ENCODE measurements at regions not wholly inside any gene's neighbourhood (a gene's known extent, or its start where the extent isn't known, plus 50 kb on each side); places are given as distances from the start of the nearest gene placed in this dataset.

GRCh38 chr11:119982517-119983239 is 155.2 kb downstream of the TRIM29 start:
- no peak for DNase-seq (ENCODE audit: low spot score)

GRCh38 chr11:119980431-119980830 is 157.5 kb downstream of the TRIM29 start:
- no peak for DNase-seq (ENCODE audit: low spot score)

DNA sequence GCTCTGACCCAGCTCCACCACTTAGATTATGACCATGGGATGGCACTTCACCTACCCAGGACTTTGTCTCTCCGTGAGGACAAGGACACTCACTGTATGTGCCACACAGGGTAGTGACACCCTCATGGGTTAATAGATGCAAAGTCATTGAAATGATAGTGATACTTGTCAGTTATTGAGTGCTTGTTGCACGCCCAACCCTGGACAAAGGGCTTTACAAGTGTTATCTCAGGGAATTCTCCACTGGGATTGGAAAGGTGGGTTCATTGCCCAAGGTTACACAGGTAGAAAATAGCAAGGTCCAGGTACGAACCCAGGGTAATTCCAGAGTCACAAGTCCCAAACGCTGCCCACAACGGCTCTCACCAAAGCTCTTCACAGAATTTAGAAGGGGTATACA is 158.2 kb downstream of the TRIM29 start:
- no peak for DNase-seq (ENCODE audit: low spot score)

- no peak for DNase-seq (ENCODE audit: low spot score)
These were observed 159.2 kb downstream of the TRIM29 start for GRCh38 chr11:119978696-119979095.

GRCh38 chr11:119977881-119978280 is 160.0 kb downstream of the TRIM29 start:
- no peak for DNase-seq (ENCODE audit: low spot score)

GRCh38 chr11:119977561-119977860 is 160.4 kb downstream of the TRIM29 start:
- no peak for DNase-seq (ENCODE audit: low spot score)

GRCh38 chr11:119976805-119977560 is 160.9 kb downstream of the TRIM29 start:
- DNase-seq (ENCODE audit: low spot score), result no peak

GRCh38 chr11:119975561-119976152 is 162.3 kb downstream of the TRIM29 start:
- DNase-seq (ENCODE audit: low spot score), result no peak

DNA sequence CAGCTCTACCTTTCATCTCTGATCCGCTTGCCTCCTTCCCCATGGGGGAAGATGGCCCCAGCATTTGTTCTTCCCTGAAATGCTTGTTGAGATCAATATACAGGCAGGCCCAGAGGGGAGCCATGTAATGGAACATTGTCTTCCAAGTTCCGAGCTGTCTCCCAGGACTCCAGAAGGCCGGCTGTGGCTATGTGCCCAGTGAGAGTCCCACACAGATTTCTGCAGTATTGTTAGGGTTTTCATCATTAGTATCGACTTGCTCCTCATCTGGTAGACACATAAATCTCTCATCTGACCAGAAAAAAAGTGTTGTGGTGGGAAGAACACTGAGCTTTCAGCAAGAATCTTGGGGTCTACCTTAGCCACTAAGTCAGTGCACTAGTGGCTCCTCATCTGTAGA is 163.4 kb downstream of the TRIM29 start:
- DNase-seq (ENCODE audit: low spot score), result no peak

GRCh38 chr11:119974051-119974450 is 163.9 kb downstream of the TRIM29 start:
- DNase-seq (ENCODE audit: low spot score), result no peak

DNA sequence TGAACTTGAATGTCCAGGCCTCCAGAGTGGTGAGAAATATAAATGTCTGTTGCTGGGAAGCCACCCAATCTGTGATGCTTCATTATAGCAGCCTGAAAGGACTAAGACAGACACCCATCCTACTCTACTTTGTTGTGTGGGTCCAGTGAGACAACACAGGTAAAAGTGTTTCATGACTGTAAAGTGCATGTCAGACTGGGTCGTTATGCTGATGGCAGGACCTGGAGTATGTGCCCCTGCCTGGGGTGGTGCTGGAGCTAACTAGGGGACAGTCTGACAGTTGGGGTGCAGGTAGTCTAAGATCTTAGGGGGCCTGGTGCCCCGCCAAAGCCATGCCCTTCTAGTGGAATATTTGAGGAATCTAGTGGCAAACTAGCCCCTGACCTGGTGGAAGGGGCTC is 165.6 kb downstream of the TRIM29 start:
- no peak for DNase-seq (ENCODE audit: low spot score)

DNA sequence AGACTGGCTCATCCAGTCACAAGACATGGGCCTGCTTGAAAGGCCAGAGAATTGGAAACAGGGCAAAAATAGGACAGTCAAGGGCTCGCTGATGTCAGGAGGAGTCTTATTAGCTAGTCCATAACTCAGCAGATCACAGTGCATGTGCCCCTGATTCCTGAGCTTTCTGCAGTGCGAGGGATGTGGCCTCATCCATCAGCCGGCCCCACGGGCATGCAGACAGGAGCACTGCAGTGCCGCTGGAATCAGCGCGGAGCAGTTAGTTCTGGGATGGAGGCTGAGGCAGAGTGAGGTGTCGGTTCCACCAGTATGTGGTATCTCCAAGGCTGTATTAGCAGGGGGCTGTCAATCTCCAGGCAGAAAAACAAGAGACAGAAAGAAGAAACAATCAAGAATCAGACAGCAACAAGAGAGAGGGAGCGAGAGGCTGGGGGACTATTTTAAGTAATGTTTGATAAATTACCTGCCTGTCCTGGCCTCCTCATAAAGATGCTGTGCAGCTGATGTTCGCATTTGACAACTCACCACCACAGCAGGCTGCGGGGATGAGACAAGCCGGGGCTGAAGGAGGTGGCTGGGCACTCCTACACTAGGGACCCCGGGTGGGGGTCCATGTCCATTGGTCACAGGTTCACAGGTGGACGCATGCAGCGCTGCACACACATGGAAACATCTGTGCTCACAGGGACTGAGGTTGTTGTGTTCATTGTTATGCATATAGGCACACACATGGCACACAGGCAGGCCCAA is 167.2 kb downstream of the TRIM29 start:
- no peak for DNase-seq (ENCODE audit: low spot score)

GRCh38 chr11:119964136-119965025 is 173.5 kb downstream of the TRIM29 start:
- no peak for DNase-seq (ENCODE audit: low spot score)

DNA sequence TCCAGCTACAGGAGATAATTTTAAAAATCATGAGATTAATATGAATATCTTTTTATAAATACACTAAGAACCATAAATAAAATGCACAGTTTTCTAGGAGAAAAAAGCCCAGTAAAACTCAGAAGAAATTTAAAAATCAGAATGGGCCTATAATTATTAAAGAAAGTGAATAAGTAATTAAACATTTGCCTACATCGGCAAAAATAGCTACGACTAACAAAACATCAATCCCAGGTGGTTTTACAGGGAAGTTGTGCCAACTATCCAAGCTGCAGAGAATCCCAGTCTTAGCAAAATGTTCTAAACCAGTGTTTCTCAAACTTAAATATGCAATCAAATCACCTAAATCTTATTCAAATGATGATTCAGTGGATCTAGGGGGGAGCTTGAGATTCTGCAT is 180.0 kb downstream of the TRIM29 start:
- DNase-seq (ENCODE audit: low spot score), result no peak

- no peak for DNase-seq (ENCODE audit: low spot score)
These were observed 185.5 kb downstream of the TRIM29 start for GRCh38 chr11:119952441-119952840.

DNA sequence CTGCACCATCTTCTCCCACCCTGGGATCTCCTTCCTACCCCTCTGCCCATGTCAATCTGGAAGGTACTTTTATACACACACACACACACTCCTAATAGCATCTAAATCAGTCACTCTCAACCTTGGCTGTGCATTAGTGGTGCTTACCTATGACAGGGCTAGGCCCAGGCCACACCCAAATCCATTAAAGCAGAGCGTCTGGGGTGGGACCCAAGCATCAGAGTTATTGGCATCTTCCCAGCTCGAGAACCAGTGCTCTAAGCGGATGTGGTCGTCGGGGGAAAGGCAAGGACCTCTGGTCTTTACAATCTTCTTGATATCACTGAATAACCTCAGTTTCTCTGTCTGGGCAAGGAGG is 194.6 kb downstream of the TRIM29 start:
- no peak for DNase-seq (ENCODE audit: low spot score)

DNA sequence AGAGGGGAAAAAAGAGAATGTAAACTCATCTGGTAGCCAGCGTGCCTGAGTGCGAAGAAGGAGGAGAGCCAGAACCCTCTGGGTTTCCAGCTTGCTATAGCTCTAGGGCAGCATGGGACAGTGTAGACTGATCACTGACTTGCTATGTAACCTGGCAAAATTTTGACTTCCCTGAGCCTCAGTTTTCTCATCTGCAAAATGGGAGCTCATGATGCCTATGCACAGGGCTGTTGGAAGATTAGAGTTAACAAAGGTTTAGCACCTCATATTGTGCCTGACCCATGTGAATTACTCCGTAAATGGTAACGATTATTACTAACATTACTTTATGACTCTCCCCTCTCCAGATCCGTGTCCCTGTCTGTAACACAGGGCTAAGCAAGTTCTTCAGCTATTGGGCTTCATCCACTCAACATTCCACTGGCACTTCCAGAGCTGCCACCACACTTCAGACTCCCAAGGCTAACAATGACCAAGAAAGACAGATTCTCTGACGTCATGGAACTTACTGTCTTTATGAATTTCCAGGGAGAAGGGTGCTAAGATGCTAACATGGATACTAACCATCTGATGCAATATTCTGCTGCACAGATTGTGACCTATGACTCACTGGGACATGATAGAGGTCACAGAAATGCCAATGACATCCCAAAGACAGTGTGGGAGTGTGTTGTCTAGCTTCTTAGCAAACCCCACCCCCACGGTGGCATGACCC is 195.2 kb downstream of the TRIM29 start:
- no peak for DNase-seq (ENCODE audit: low spot score)

GRCh38 chr11:119941636-119942411 is 196.1 kb downstream of the TRIM29 start:
- no peak for DNase-seq (ENCODE audit: low spot score)

GRCh38 chr11:119941171-119941570 is 196.7 kb downstream of the TRIM29 start:
- DNase-seq (ENCODE audit: low spot score), result no peak

- no peak for DNase-seq (ENCODE audit: low spot score)
These were observed 197.4 kb downstream of the TRIM29 start for GRCh38 chr11:119940401-119940976.
